Mesothelial cell of epicardium (in vitro differentiated cells): ENCODE measurements at regions not wholly inside any gene's neighbourhood (a gene's known extent, or its start where the extent isn't known, plus 50 kb on each side); places are given as distances from the start of the nearest gene placed in this dataset.

Experiments used
- DNase-seq, 2 experiments: peaks; one replicate each; pipeline ENCODE4 v3.0.0; 2021; ENCODE audit warnings: low spot score in 2 of 2; ENCODE audit not compliant: unreplicated experiment in 2 of 2
- H3K27ac Mint-ChIP-seq: 2 replicates; pipeline ENCODE4 v1.8.0; 2021; ENCODE audit warnings: mixed read lengths
- H3K27me3 Mint-ChIP-seq: 2 replicates; pipeline ENCODE4 v1.8.0; 2021; ENCODE audit warnings: low read depth, mixed read lengths
- H3K36me3 Mint-ChIP-seq: 2 replicates; pipeline ENCODE4 v1.8.0; 2021; ENCODE audit warnings: mixed read lengths
- H3K4me1 Mint-ChIP-seq: 2 replicates; pipeline ENCODE4 v1.8.0; 2021; ENCODE audit warnings: mixed read lengths
- H3K4me3 Mint-ChIP-seq: 2 replicates; pipeline ENCODE4 v1.8.0; 2021; ENCODE audit warnings: mild to moderate bottlenecking, moderate library complexity, mixed read lengths
- H3K9me3 Mint-ChIP-seq: 2 replicates; pipeline ENCODE4 v1.8.0; 2021; ENCODE audit warnings: mixed read lengths
- TF ChIP-seq, protein P1 (sequence below): fragments of 200-600 bp; sonication (generic); IDR thresholded peaks from one replicate; pipeline ENCODE4 v1.5.0; 2021; ENCODE audit warnings: antibody characterized with exemption; ENCODE audit not compliant: unreplicated experiment

DNA sequence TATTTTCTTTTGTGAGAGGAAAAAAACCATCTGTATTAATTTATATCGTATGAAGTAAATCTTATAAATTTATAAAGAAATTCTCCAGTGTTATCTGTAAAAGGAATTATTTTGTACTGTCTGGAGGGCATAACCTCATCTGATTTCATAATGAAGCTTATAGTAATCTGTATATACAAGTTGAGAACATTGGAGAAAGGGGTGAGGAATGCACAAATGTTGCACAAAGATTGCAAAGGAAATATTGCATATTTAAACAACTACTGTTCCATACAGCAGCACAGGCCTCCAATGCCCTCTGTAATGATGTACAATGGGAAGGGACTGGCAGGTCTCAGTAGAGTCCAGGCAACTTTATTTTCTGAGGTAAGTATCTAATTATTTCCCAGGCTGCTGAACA is 50.8 kb upstream of the KCNJ16 start:
- H3K27me3 Mint-ChIP-seq = no peaks in the 10 kb centered on the region
- DNase-seq = no peak
- H3K9me3 Mint-ChIP-seq = peaks cover 28% of the 10 kb centered on the region
- no peak overlapping the region for H3K4me3 Mint-ChIP-seq
- peaks cover 4% of the 10 kb centered on the region for H3K36me3 Mint-ChIP-seq
- no peak overlapping the region for H3K27ac Mint-ChIP-seq
- TF ChIP-seq, protein P1, sequence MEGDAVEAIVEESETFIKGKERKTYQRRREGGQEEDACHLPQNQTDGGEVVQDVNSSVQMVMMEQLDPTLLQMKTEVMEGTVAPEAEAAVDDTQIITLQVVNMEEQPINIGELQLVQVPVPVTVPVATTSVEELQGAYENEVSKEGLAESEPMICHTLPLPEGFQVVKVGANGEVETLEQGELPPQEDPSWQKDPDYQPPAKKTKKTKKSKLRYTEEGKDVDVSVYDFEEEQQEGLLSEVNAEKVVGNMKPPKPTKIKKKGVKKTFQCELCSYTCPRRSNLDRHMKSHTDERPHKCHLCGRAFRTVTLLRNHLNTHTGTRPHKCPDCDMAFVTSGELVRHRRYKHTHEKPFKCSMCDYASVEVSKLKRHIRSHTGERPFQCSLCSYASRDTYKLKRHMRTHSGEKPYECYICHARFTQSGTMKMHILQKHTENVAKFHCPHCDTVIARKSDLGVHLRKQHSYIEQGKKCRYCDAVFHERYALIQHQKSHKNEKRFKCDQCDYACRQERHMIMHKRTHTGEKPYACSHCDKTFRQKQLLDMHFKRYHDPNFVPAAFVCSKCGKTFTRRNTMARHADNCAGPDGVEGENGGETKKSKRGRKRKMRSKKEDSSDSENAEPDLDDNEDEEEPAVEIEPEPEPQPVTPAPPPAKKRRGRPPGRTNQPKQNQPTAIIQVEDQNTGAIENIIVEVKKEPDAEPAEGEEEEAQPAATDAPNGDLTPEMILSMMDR = no peak
- peaks cover 34% of the 10 kb centered on the region for H3K4me1 Mint-ChIP-seq
